Tibial nerve (tissue), 4 donors: ENCODE measurements at regions not wholly inside any gene's neighbourhood (a gene's known extent, or its start where the extent isn't known, plus 50 kb on each side); places are given as distances from the start of the nearest gene placed in this dataset.

Source experiments
- DNase-seq, 2 donors: peaks; one replicate each; pipeline ENCODE4 v3.0.0-alpha.2; 2019; ENCODE audit warnings: low spot score in 2 of 2
- H3K27ac ChIP-seq, 4 donors: fragments of 200-600 bp; sonication (generic) in 3 of 4; one replicate each; pipeline ENCODE4 v1.5.1; 2017 to 2019; ENCODE audit warnings: mild to moderate bottlenecking in 1 of 4
- H3K27me3 ChIP-seq, 2 donors: fragments of 200-600 bp; sonication (generic) in 1 of 2; one replicate each; pipeline versions ENCODE4 v1.5.1 to v1.6.0; 2017 to 2019
- H3K36me3 ChIP-seq, 3 donors: fragments of 200-600 bp; sonication (generic); one replicate each; pipeline ENCODE4 v1.5.1; 2018 to 2019
- H3K4me1 ChIP-seq, 4 donors: fragments of 200-600 bp; sonication (generic) in 3 of 4; one replicate each; pipeline ENCODE4 v1.5.1; 2017 to 2019
- H3K4me3 ChIP-seq, 4 donors: fragments of 200-600 bp; sonication (generic) in 3 of 4; one replicate each; pipeline ENCODE4 v1.5.1; 2017 to 2019; ENCODE audit warnings: mild to moderate bottlenecking in 1 of 4, moderate library complexity in 1 of 4
- H3K9me3 ChIP-seq, 4 donors: fragments of 200-600 bp; sonication (generic) in 3 of 4; one replicate each; pipeline ENCODE4 v1.5.1; 2017 to 2019
- CTCF ChIP-seq, 5 experiments: fragments of 200-600 bp in 3 of 5; fragments of 450-650 bp in 2 of 5; sonication (generic) in 3 of 5; IDR thresholded peaks; one replicate each; pipeline ENCODE4 v1.5.1; 2016 to 2019; ENCODE audit warnings: antibody characterized with exemption in 5 of 5, mild to moderate bottlenecking in 3 of 5, moderate library complexity in 2 of 5
- EP300 ChIP-seq, 2 donors: sonication (generic); formaldehyde crosslinking; IDR thresholded peaks; one replicate each; pipeline ENCODE4 v1.6.1; 2017; ENCODE audit warnings: antibody characterized with exemption in 2 of 2, mild to moderate bottlenecking in 1 of 2
- POLR2A ChIP-seq, 2 donors: fragments of 450-650 bp; IDR thresholded peaks; one replicate each; pipeline ENCODE4 v1.6.1; 2017; ENCODE audit warnings: antibody characterized with exemption in 2 of 2, mild to moderate bottlenecking in 2 of 2, moderate library complexity in 2 of 2
- WGBS, 2 donors: methylation state at CpG; one replicate each; pipeline ENCODE4 v1.1.5; 2018; 5-methylcytosine and 5-hydroxymethylcytosine counted together

- TF ChIP-seq EP300 (IDR thresholded peaks at IDR 0.05) (no peak), POLR2A (IDR thresholded peaks at IDR 0.05) (no peak), CTCF (IDR thresholded peaks at IDR 0.05) (no peak)
- no peak for DNase-seq
- no peak overlapping the region for H3K27ac ChIP-seq
- no peaks in the 10 kb centered on the region for H3K36me3 ChIP-seq
- H3K27me3 ChIP-seq: no peaks in the 10 kb centered on the region
- WGBS, 2 donors: 79 to 81% methylated on average over 5 of the region's 5 CpGs
- H3K4me1 ChIP-seq: no peaks in the 10 kb centered on the region
- H3K4me3 ChIP-seq: no peak overlapping the region
- no peaks in the 10 kb centered on the region for H3K9me3 ChIP-seq
Observed at GRCh38 chrX:27404366-27404765, 58.8 kb downstream of the PPP4R3C start.

GRCh38 chrX:27399146-27399456, 64.0 kb downstream of the PPP4R3C start:
- no peak for TF ChIP-seq POLR2A (IDR thresholded peaks at IDR 0.05)
- TF ChIP-seq EP300 (IDR thresholded peaks at IDR 0.05): no peak
- TF ChIP-seq CTCF (IDR thresholded peaks at IDR 0.05): no peak
- H3K9me3 ChIP-seq: no peaks in the 10 kb centered on the region
- H3K27me3 ChIP-seq: no peaks in the 10 kb centered on the region
- H3K36me3 ChIP-seq: no peaks in the 10 kb centered on the region
- no peaks in the 10 kb centered on the region for H3K4me1 ChIP-seq
- H3K4me3 ChIP-seq: no peak overlapping the region
- no peak overlapping the region for H3K27ac ChIP-seq
- DNase-seq: no peak

GRCh38 chrX:27391623-27392022, 71.5 kb downstream of the PPP4R3C start:
- no peak for DNase-seq
- 55 to 67% methylated on average over 4 of the region's 4 CpGs for WGBS, 2 donors
- Histone ChIP-seq H3K4me3 (no peak overlapping the region), H3K9me3 (no peaks in the 10 kb centered on the region), H3K27me3 (no peaks in the 10 kb centered on the region), H3K27ac (no peak overlapping the region), H3K4me1 (no peaks in the 10 kb centered on the region), H3K36me3 (no peaks in the 10 kb centered on the region)
- no peak for TF ChIP-seq EP300 (IDR thresholded peaks at IDR 0.05)
- TF ChIP-seq POLR2A (IDR thresholded peaks at IDR 0.05): no peak
- no peak for TF ChIP-seq CTCF (IDR thresholded peaks at IDR 0.05)

GRCh38 chrX:27381419-27381818, 81.7 kb downstream of the PPP4R3C start:
- TF ChIP-seq CTCF (IDR thresholded peaks at IDR 0.05): no peak
- TF ChIP-seq EP300 (IDR thresholded peaks at IDR 0.05): no peak
- no peaks in the 10 kb centered on the region for H3K27me3 ChIP-seq
- no peak for DNase-seq

GRCh38 chrX:27380163-27380845, 82.8 kb downstream of the PPP4R3C start:
- DNase-seq: no peak
- 80 to 82% methylated on average over 4 to 12 of the region's 12 CpGs for WGBS, 2 donors
- H3K27me3 ChIP-seq: no peaks in the 10 kb centered on the region
- H3K9me3 ChIP-seq: no peaks in the 10 kb centered on the region
- H3K4me1 ChIP-seq: no peaks in the 10 kb centered on the region
- no peaks in the 10 kb centered on the region for H3K36me3 ChIP-seq
- no peak overlapping the region for H3K4me3 ChIP-seq
- no peak for TF ChIP-seq POLR2A (IDR thresholded peaks at IDR 0.05)
- no peak for TF ChIP-seq CTCF (IDR thresholded peaks at IDR 0.05)
- TF ChIP-seq EP300 (IDR thresholded peaks at IDR 0.05): no peak
- no peak overlapping the region for H3K27ac ChIP-seq

More at GRCh38 chrX:27381419-27381818, 81.7 kb downstream of the PPP4R3C start:
- Histone ChIP-seq H3K36me3 (no peaks in the 10 kb centered on the region), H3K27ac (no peak overlapping the region), H3K4me1 (no peaks in the 10 kb centered on the region), H3K9me3 (no peaks in the 10 kb centered on the region), H3K4me3 (no peak overlapping the region)
- 93 to 96% methylated on average over 8 to 11 of the region's 11 CpGs for WGBS, 2 donors
